Gastrocnemius medialis (tissue), 4 donors: ENCODE measurements at regions not wholly inside any gene's neighbourhood (a gene's known extent, or its start where the extent isn't known, plus 50 kb on each side); places are given as distances from the start of the nearest gene placed in this dataset.

Experiments
- ATAC-seq, 2 donors: fragments of 150-250 bp; one replicate each; pipeline ENCODE4 v1.9.1; 2016
- DNase-seq, 2 donors: peaks; one replicate each; pipeline ENCODE4 v3.0.0-alpha.2; 2019
- H3K27ac ChIP-seq, 4 donors: fragments of 200-600 bp; sonication (generic); 1 replicate in 1 of 4; 2 replicates in 3 of 4; pipeline ENCODE4 v1.5.1; 2016 to 2018; ENCODE audit warnings: mild to moderate bottlenecking in 2 of 4, moderate library complexity in 1 of 4
- H3K27me3 ChIP-seq, 3 donors: fragments of 200-600 bp; sonication (generic) in 2 of 3; 1 replicate in 1 of 3; 2 replicates in 2 of 3; pipeline versions ENCODE4 v1.5.1 to v1.6.0; 2016 to 2019; ENCODE audit warnings: mild to moderate bottlenecking in 1 of 3, moderate library complexity in 1 of 3
- H3K36me3 ChIP-seq, 2 donors: fragments of 200-600 bp; sonication (generic) in 1 of 2; one replicate each; pipeline ENCODE4 v1.5.1; 2017 to 2018
- H3K4me1 ChIP-seq, 2 donors: fragments of 200-600 bp; sonication (generic) in 1 of 2; one replicate each; pipeline ENCODE4 v1.5.1; 2016 to 2017; ENCODE audit warnings: mild to moderate bottlenecking in 2 of 2
- H3K4me3 ChIP-seq, 4 donors: fragments of 200-600 bp; sonication (generic) in 3 of 4; 1 replicate in 1 of 4; 2 replicates in 3 of 4; pipeline ENCODE4 v1.5.1; 2016 to 2019; ENCODE audit warnings: mild to moderate bottlenecking in 2 of 4
- H3K9me3 ChIP-seq, 3 donors: fragments of 200-600 bp; sonication (generic) in 2 of 3; 1 replicate in 1 of 3; 2 replicates in 2 of 3; pipeline ENCODE4 v1.5.1; 2016 to 2019
- CTCF ChIP-seq, 5 experiments: fragments of 450-650 bp in 3 of 5; fragments of 200-600 bp in 2 of 5; sonication (generic) in 2 of 5; IDR thresholded peaks in 4 of 5; conservative IDR thresholded peaks in 1 of 5; 1 replicate in 4 of 5; 2 replicates in 1 of 5; pipeline ENCODE4 v1.5.1; 2016 to 2019; ENCODE audit warnings: antibody characterized with exemption in 5 of 5, mild to moderate bottlenecking in 3 of 5, moderate library complexity in 3 of 5
- POLR2A ChIP-seq, 2 donors: fragments of 450-650 bp; IDR thresholded peaks; one replicate each; pipeline ENCODE4 v1.6.1; 2017; ENCODE audit warnings: antibody characterized with exemption in 2 of 2, mild to moderate bottlenecking in 2 of 2, moderate library complexity in 2 of 2
- in situ Hi-C, 4 donors: fragments of 200-750 bp; cut with MboI; loops; one replicate each; pipeline versions ENCODE4 v1.15.0 to v1.8.0; 2017; ENCODE audit warnings: low sequenced_read_pairs in 4 of 4
- intact Hi-C: fragments of 100-400 bp; cut with DNase I; formaldehyde crosslinking; loops from one replicate; pipeline ENCODE4 v1.15.1; 2023; ENCODE audit warnings: low total_unique reads

- no peak overlapping the region for H3K4me3 ChIP-seq
- intact Hi-C loops, result no loop called here
Measured at GRCh38 chr17:63132459-63132911, 166.4 kb downstream of the TANC2 start.

GRCh38 chr17:63133491-63133890 is 167.5 kb downstream of the TANC2 start:
- no peak overlapping the region for H3K27ac ChIP-seq
- intact Hi-C loops (no loop called here), in situ Hi-C loops (no loop called here)
- no peaks in the 10 kb centered on the region for H3K36me3 ChIP-seq
- H3K4me1 ChIP-seq, result no peaks in the 10 kb centered on the region
- DNase-seq (no peak), ATAC-seq (no peak)
- no peak for TF ChIP-seq POLR2A (IDR thresholded peaks at IDR 0.05)
- TF ChIP-seq CTCF (IDR thresholded peaks at IDR 0.05 in 4 of 5, conservative IDR thresholded peaks at IDR 0.05 in 1 of 5), result no peak
- no peaks in the 10 kb centered on the region for H3K27me3 ChIP-seq
- H3K4me3 ChIP-seq, result no peak overlapping the region
- no peaks in the 10 kb centered on the region for H3K9me3 ChIP-seq

More at GRCh38 chr17:63132459-63132911, 166.4 kb downstream of the TANC2 start:
- H3K27ac ChIP-seq, result no peak overlapping the region
- H3K36me3 ChIP-seq, result no peaks in the 10 kb centered on the region
- H3K9me3 ChIP-seq, result no peaks in the 10 kb centered on the region
- H3K4me1 ChIP-seq, result no peaks in the 10 kb centered on the region
- no peaks in the 10 kb centered on the region for H3K27me3 ChIP-seq
- in situ Hi-C loops, result no loop called here
- DNase-seq (no peak), ATAC-seq (no peak)
- no peak for TF ChIP-seq POLR2A (IDR thresholded peaks at IDR 0.05)
- no peak for TF ChIP-seq CTCF (IDR thresholded peaks at IDR 0.05 in 4 of 5, conservative IDR thresholded peaks at IDR 0.05 in 1 of 5)

DNA sequence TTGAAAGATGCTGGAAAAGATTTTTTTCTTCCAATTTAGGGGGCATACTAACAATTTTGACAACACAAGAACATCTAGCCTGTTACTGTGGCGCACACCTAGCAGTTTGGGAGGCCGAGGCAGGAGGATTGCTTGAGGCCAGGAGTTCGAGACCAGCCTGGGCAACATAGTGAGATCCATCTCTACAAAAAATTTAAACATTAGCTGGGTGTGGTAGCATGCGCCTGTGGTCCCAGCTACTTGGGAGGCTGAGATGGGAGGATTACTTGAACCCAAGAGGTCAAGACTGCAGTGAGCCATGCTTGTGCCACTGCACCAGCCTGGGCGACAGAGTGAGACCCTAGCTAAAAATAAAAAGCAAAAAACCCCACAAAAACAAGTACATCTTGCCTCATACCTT is 168.8 kb downstream of the TANC2 start:
- Histone ChIP-seq H3K4me1 (no peaks in the 10 kb centered on the region), H3K4me3 (no peak overlapping the region), H3K9me3 (no peaks in the 10 kb centered on the region), H3K27me3 (no peaks in the 10 kb centered on the region), H3K27ac (no peak overlapping the region), H3K36me3 (no peaks in the 10 kb centered on the region)
- intact Hi-C loops (no loop called here), in situ Hi-C loops (no loop called here)
- DNase-seq (no peak), ATAC-seq (no peak)
- no peak for TF ChIP-seq CTCF (IDR thresholded peaks at IDR 0.05 in 4 of 5, conservative IDR thresholded peaks at IDR 0.05 in 1 of 5)
- TF ChIP-seq POLR2A (IDR thresholded peaks at IDR 0.05), result no peak

DNA sequence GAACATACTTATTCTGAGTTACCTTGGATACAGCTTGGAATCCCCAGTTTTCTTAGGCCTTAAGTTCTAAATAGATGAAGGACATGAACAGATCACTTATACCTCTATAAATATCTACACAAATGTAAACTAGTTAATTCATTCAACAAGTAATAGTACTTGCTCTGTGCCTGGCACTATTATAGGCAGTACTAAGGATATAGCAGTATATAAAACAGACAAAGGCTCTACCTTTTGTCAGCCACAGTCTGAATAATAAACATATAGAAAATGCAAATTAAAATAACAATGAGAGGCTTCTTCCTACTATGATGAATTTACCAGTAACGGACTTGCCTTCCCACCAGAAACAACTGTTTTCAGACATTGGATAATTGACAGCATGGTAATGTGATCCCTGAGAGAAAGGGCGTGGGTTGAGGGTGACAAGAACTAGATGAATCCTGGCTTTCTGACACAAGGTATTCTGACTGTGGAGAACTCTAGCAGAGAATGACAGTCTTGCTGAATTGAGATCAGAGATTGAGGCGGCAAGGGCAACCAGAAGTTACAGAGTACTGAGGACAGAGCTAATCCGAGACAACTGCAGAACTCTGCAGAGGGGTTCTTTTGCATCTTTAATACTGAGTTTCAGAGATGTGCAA is 170.5 kb downstream of the TANC2 start:
- intact Hi-C loops, result no loop called here
- in situ Hi-C loops, result no loop called here
- Histone ChIP-seq H3K27ac (no peak overlapping the region), H3K27me3 (no peaks in the 10 kb centered on the region), H3K4me3 (no peak overlapping the region), H3K36me3 (no peaks in the 10 kb centered on the region), H3K9me3 (no peaks in the 10 kb centered on the region), H3K4me1 (no peaks in the 10 kb centered on the region)
- TF ChIP-seq CTCF (IDR thresholded peaks at IDR 0.05 in 4 of 5, conservative IDR thresholded peaks at IDR 0.05 in 1 of 5), result no peak
- no peak for TF ChIP-seq POLR2A (IDR thresholded peaks at IDR 0.05)
- no peak for ATAC-seq
- DNase-seq, result no peak

DNA sequence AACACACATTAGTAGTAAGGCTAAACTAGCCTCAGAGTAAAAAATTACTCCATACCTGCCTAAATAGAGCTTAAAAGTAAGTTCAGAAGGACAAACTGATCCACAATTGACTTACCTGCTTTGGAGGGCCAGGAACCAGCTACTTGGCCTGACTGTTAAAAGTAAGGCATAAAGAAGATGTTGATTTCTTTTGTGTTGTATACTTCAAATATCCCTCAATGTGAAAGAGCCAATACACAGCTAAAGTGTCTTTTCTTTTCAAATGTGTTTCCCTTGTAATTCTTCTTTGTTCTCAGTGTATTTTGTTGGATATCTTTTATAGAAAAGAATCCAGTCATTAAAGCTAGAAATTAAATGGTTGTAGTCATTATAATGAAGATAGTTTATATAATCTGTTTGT is 171.1 kb downstream of the TANC2 start:
- TF ChIP-seq CTCF (IDR thresholded peaks at IDR 0.05 in 4 of 5, conservative IDR thresholded peaks at IDR 0.05 in 1 of 5) (no peak), POLR2A (IDR thresholded peaks at IDR 0.05) (no peak)
- H3K27ac ChIP-seq, result no peak overlapping the region
- no peak overlapping the region for H3K4me3 ChIP-seq
- DNase-seq (no peak), ATAC-seq (no peak)
- in situ Hi-C loops (no loop called here), intact Hi-C loops (no loop called here)
- H3K9me3 ChIP-seq, result no peaks in the 10 kb centered on the region
- H3K36me3 ChIP-seq, result no peaks in the 10 kb centered on the region
- no peaks in the 10 kb centered on the region for H3K27me3 ChIP-seq
- no peaks in the 10 kb centered on the region for H3K4me1 ChIP-seq
